Small intestine (tissue), 7 donors: ENCODE measurements at regions not wholly inside any gene's neighbourhood (a gene's known extent, or its start where the extent isn't known, plus 50 kb on each side); places are given as distances from the start of the nearest gene placed in this dataset.

Source experiments
- DNase-seq, 2 donors: peaks; one replicate each; pipeline versions ENCODE4 v3.0.0 to v3.0.0-alpha.2; 2013
- FAIRE-seq: peaks from 2 replicates; lab custom pipeline; 2012; peaks lifted over from hg19 to GRCh38; lab: Jason Lieb, UNC
- H3K27ac ChIP-seq, 3 donors: one replicate each; pipeline ENCODE4 v1.5.1; 2013; ENCODE audit warnings: low read length in 2 of 3, mild to moderate bottlenecking in 2 of 3, control low read depth in 1 of 3, inconsistent platforms in 1 of 3, low read depth in 1 of 3, moderate library complexity in 1 of 3
- H3K27me3 ChIP-seq, 3 donors: one replicate each; pipeline ENCODE4 v1.6.1; 2013; ENCODE audit warnings: low read length in 3 of 3, inconsistent platforms in 1 of 3; ENCODE audit not compliant: control insufficient read depth in 3 of 3, insufficient read depth in 3 of 3
- H3K36me3 ChIP-seq, 3 donors: one replicate each; pipeline ENCODE4 v1.6.1; 2013; ENCODE audit warnings: low read length in 3 of 3, inconsistent platforms in 1 of 3, low read depth in 1 of 3, mild to moderate bottlenecking in 1 of 3, moderate library complexity in 1 of 3; ENCODE audit not compliant: control insufficient read depth in 3 of 3, insufficient read depth in 2 of 3
- H3K4me1 ChIP-seq, 3 donors: one replicate each; pipeline ENCODE4 v1.6.1; 2013; ENCODE audit warnings: low read length in 2 of 3, inconsistent platforms in 1 of 3, low read depth in 1 of 3, mild to moderate bottlenecking in 1 of 3, moderate library complexity in 1 of 3; ENCODE audit not compliant: control insufficient read depth in 3 of 3, insufficient read depth in 2 of 3
- H3K4me3 ChIP-seq, 3 donors: one replicate each; pipeline ENCODE4 v1.5.1; 2013; ENCODE audit warnings: low read length in 3 of 3, control low read depth in 1 of 3, inconsistent platforms in 1 of 3, low read depth in 1 of 3, mild to moderate bottlenecking in 1 of 3, moderate library complexity in 1 of 3
- H3K9me3 ChIP-seq, 2 donors: one replicate each; pipeline ENCODE4 v1.6.1; 2013; ENCODE audit warnings: low read depth in 1 of 2, low read length in 1 of 2; ENCODE audit not compliant: control insufficient read depth in 2 of 2, insufficient read depth in 1 of 2
- WGBS, 3 donors: extraction: QIAGEN DNeasy Blood & Tissue Kit; methylation state at CpG; one replicate each; pipeline ENCODE4 v1.1.7; 2013; 5-methylcytosine and 5-hydroxymethylcytosine counted together
- donor health status: healthy with polysubstance abuse.
- donor health status: control.
- donor health status: control.
- donor health status: Bipolar disorder and iron deficiency.
- donor health status: healthy.

DNA sequence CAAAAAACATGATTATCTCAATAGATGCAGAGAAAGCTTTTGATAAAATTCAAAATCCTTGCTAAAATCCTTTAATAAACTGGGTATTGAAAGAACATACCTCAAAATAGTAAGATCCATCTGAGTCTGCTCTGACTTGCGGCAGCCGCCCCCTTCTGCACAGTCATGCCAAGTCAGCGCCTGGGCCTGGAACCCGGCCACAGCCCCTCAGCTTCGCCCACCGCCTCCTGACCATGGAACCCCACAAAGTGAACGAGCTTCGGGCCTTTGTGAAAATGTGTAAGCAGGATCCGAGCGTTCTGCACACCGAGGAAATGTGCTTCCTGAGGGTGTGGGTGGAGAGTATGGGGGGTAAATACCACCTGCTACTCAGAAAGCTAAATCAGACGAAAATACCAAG lies 270.9 kb upstream of the TFPI start:
- 88 to 92% (median 92%) methylated on average over 12 of the region's 12 CpGs for WGBS, 3 donors
- Histone ChIP-seq H3K27ac (no peak overlapping the region), H3K9me3 (peaks cover 0 to 1% of the 10 kb centered on the region in 2 donors), H3K36me3 (no peaks in the 10 kb centered on the region), H3K4me3 (no peak overlapping the region), H3K27me3 (no peaks in the 10 kb centered on the region), H3K4me1 (no peaks in the 10 kb centered on the region)
- DNase-seq (no peak), FAIRE-seq (no peak)

- DNase-seq = no peak
- no peak for FAIRE-seq
- 42 to 71% (median 49%) methylated on average over 2 of the region's 2 CpGs for WGBS, 3 donors
These were observed 271.8 kb upstream of the TFPI start for GRCh38 chr2:187826023-187826422.

GRCh38 chr2:187834787-187835186 lies 280.6 kb upstream of the TFPI start:
- H3K4me1 ChIP-seq = no peaks in the 10 kb centered on the region
- no peak for DNase-seq
- H3K4me3 ChIP-seq = no peak overlapping the region
- H3K9me3 ChIP-seq = no peaks in the 10 kb centered on the region
- H3K27ac ChIP-seq = no peak overlapping the region
- WGBS, 3 donors = 93 to 97% (median 94%) methylated on average over 5 of the region's 5 CpGs
- no peak for FAIRE-seq
- no peaks in the 10 kb centered on the region for H3K27me3 ChIP-seq
- no peaks in the 10 kb centered on the region for H3K36me3 ChIP-seq

More at GRCh38 chr2:187826023-187826422, 271.8 kb upstream of the TFPI start:
- H3K4me1 ChIP-seq = no peaks in the 10 kb centered on the region
- H3K9me3 ChIP-seq = peaks cover 0 to 1% of the 10 kb centered on the region in 2 donors
- H3K36me3 ChIP-seq = no peaks in the 10 kb centered on the region
- H3K4me3 ChIP-seq = no peak overlapping the region
- no peak overlapping the region for H3K27ac ChIP-seq
- H3K27me3 ChIP-seq = no peaks in the 10 kb centered on the region

DNA sequence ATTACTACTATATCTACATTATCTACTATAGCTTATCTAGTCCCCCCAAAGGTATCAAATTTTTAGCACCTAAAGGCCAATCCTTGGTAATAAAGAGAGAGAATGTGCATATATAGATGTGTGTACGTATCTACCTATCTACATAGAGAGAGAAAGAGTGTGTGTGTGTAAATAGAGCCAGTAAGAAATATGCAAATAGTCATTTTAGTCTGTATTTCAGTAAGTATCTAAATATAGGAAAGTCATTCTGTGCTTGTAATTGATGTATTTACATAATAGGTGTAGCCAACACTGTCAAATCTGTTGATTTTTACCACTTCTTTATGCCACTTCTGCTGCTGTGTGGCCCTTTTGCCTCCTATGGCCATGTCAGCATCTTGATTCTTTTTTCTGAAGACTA lies 284.5 kb upstream of the TFPI start:
- 60 to 86% (median 74%) methylated on average over 1 of the region's 1 CpG for WGBS, 3 donors
- no peaks in the 10 kb centered on the region for H3K4me1 ChIP-seq

GRCh38 chr2:187842315-187842714 lies 288.1 kb upstream of the TFPI start:
- 91 to 95% (median 94%) methylated on average over 4 of the region's 4 CpGs for WGBS, 3 donors
- DNase-seq (no peak), FAIRE-seq (no peak)
- Histone ChIP-seq H3K36me3 (no peaks in the 10 kb centered on the region), H3K27me3 (no peaks in the 10 kb centered on the region), H3K4me1 (no peaks in the 10 kb centered on the region), H3K4me3 (no peak overlapping the region), H3K27ac (no peak overlapping the region), H3K9me3 (no peaks in the 10 kb centered on the region)

More for the DNA sequence above, 284.5 kb upstream of the TFPI start:
- Histone ChIP-seq H3K4me3 (no peak overlapping the region), H3K36me3 (no peaks in the 10 kb centered on the region), H3K27me3 (no peaks in the 10 kb centered on the region), H3K27ac (no peak overlapping the region), H3K9me3 (no peaks in the 10 kb centered on the region)
- FAIRE-seq (no peak), DNase-seq (no peak)

DNA sequence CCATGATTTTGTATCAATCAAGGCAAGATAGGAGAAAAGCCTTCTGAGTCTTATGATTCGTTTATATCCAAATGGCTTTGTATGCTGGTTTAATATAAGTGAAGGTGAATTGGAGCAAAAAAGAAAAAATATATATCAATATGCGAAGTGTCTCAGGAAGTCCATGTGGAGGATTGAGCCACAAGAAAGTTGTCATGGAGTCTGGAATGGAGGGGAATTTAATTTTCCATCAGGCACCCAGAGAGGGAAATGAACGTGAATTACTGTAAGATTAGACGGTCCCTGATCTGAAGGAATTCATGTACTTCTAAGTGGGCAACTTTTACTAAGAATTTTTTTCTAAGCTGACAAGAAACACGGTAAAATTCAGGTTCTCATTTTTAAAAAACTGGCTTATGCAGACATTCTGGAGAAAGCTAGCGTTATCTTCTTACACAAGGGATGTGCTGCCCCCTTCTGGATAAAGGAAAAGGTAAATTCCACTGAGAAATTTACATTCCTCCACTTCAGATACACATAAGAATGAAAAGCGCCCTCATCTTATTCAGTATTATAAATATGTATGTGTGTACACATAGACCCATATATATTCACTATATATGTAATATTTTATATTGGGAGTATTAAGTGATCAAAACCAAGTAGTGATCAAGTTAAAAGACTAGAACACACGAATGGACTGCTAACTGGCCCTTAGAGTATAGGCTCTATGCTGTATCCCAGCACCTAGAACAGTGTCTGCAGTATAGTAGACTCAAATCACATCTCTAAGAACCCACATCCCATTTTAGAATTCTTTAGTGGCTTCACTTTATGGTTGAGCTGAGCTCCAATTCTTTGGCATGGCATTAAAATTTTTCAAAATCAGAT lies 289.0 kb upstream of the TFPI start:
- WGBS, 3 donors = 39 to 55% (median 45%) methylated on average over 8 of the region's 8 CpGs
- Histone ChIP-seq H3K9me3 (no peaks in the 10 kb centered on the region), H3K27ac (no peak overlapping the region), H3K27me3 (no peaks in the 10 kb centered on the region), H3K4me3 (no peak overlapping the region), H3K36me3 (no peaks in the 10 kb centered on the region), H3K4me1 (no peaks in the 10 kb centered on the region)
- FAIRE-seq (no peak), DNase-seq (peak; percentile 62 to 64)

GRCh38 chr2:187847245-187848208 lies 293.3 kb upstream of the TFPI start:
- no peak overlapping the region for H3K27ac ChIP-seq

GRCh38 chr2:187851955-187852561 lies 297.8 kb upstream of the TFPI start:
- FAIRE-seq = no peak

More at GRCh38 chr2:187847245-187848208, 293.3 kb upstream of the TFPI start:
- Histone ChIP-seq H3K4me1 (no peaks in the 10 kb centered on the region), H3K27me3 (no peaks in the 10 kb centered on the region), H3K4me3 (no peak overlapping the region), H3K36me3 (no peaks in the 10 kb centered on the region), H3K9me3 (no peaks in the 10 kb centered on the region)
- no peak for FAIRE-seq
- WGBS, 3 donors = 11 to 56% (median 29%) methylated on average over 1 of the region's 1 CpG
- peak; percentile 15 to 73 for DNase-seq

More at GRCh38 chr2:187851955-187852561, 297.8 kb upstream of the TFPI start:
- no peak for DNase-seq
- H3K4me3 ChIP-seq = no peak overlapping the region
- WGBS, 3 donors = 58 to 80% (median 74%) methylated on average over 5 of the region's 5 CpGs
- H3K9me3 ChIP-seq = no peaks in the 10 kb centered on the region
- H3K36me3 ChIP-seq = no peaks in the 10 kb centered on the region
- H3K27me3 ChIP-seq = no peaks in the 10 kb centered on the region
- no peak overlapping the region for H3K27ac ChIP-seq
- no peaks in the 10 kb centered on the region for H3K4me1 ChIP-seq
